Ovary (tissue), 7 donors: ENCODE measurements at regions not wholly inside any gene's neighbourhood (a gene's known extent, or its start where the extent isn't known, plus 50 kb on each side); places are given as distances from the start of the nearest gene placed in this dataset.

Experiments
- DNase-seq, 5 donors: peaks; one replicate each; pipeline ENCODE4 v3.0.0-alpha.2; 2019 to 2020
- H3K27ac ChIP-seq, 2 donors: fragments of 200-600 bp; one replicate each; pipeline versions ENCODE4 v1.5.1 to v1.8.0; 2019 to 2022
- H3K27me3 ChIP-seq: fragments of 200-600 bp; one replicate; pipeline ENCODE4 v1.8.0; 2022
- H3K36me3 ChIP-seq: fragments of 200-600 bp; sonication (generic); one replicate; pipeline ENCODE4 v1.5.1; 2019
- H3K4me1 ChIP-seq: one replicate; pipeline ENCODE4 v1.8.1; 2013; ENCODE audit warnings: mild to moderate bottlenecking, moderate library complexity; ENCODE audit not compliant: insufficient read depth
- H3K4me3 ChIP-seq: fragments of 200-600 bp; sonication (generic); one replicate; pipeline ENCODE4 v1.5.1; 2017
- H3K9me3 ChIP-seq, 2 donors: fragments of 200-600 bp in 1 of 2; sonication (generic) in 1 of 2; one replicate each; pipeline versions ENCODE4 v1.5.1 to v1.8.1; 2013 to 2019; ENCODE audit warnings: mild to moderate bottlenecking in 1 of 2, moderate library complexity in 1 of 2
- CTCF ChIP-seq, 3 donors: fragments of 450-650 bp in 2 of 3; fragments of 200-600 bp in 1 of 3; IDR thresholded peaks; one replicate each; pipeline versions ENCODE4 v1.5.1 to v1.8.0; 2016 to 2022; ENCODE audit warnings: antibody characterized with exemption in 3 of 3, mild to moderate bottlenecking in 1 of 3
- EP300 ChIP-seq: sonication (generic); formaldehyde crosslinking; IDR thresholded peaks from one replicate; pipeline ENCODE4 v1.6.1; 2017; ENCODE audit warnings: antibody characterized with exemption
- POLR2A ChIP-seq: fragments of 450-650 bp; IDR thresholded peaks from one replicate; pipeline ENCODE4 v1.6.1; 2017; ENCODE audit warnings: antibody characterized with exemption, mild to moderate bottlenecking, moderate library complexity
- WGBS, 3 donors: extraction: QIAGEN DNeasy Blood & Tissue Kit in 1 of 3; methylation state at CpG; one replicate each; pipeline versions ENCODE4 v1.1.5 to v1.1.7; 2013 to 2017; 5-methylcytosine and 5-hydroxymethylcytosine counted together
- intact Hi-C, 4 donors: fragments of 100-400 bp; cut with DNase I; formaldehyde crosslinking; loops; one replicate each; pipeline versions ENCODE4 v1.11.0 to v1.15.1; 2022 to 2023
- donor health status: DM: no; HTN: no; CAD: no; lungs with moderate emphysema.
- donor health status: DM: no; HTN: no; CAD: no.
- donor health status: Bipolar disorder and iron deficiency.
- donor health status: DM: no; HTN: no; CAD: no.
- donor health status: DM: yes; HTN: yes; CAD: no.

GRCh38 chr2:204086167-204086566, 149.6 kb downstream of the ICOS start:
- 0 to 72% (median 31%) methylated on average over 1 of the region's 1 CpG for WGBS, 3 donors

GRCh38 chr2:204089105-204089504, 152.5 kb downstream of the ICOS start:
- DNase-seq = no peak
- Histone ChIP-seq H3K27ac (no peak overlapping the region), H3K4me3 (no peak overlapping the region), H3K27me3 (no peaks in the 10 kb centered on the region), H3K9me3 (no peaks in the 10 kb centered on the region), H3K4me1 (no peaks in the 10 kb centered on the region), H3K36me3 (no peaks in the 10 kb centered on the region)
- WGBS, 3 donors = 91 to 99% (median 93%) methylated on average over 2 of the region's 2 CpGs
- intact Hi-C loops = no loop called here
- TF ChIP-seq POLR2A (no peak), EP300 (no peak), CTCF (IDR thresholded peaks at IDR 0.05) (no peak)

More at GRCh38 chr2:204086167-204086566, 149.6 kb downstream of the ICOS start:
- Histone ChIP-seq H3K27me3 (no peaks in the 10 kb centered on the region), H3K4me3 (no peak overlapping the region), H3K27ac (no peak overlapping the region), H3K9me3 (no peaks in the 10 kb centered on the region), H3K36me3 (no peaks in the 10 kb centered on the region), H3K4me1 (no peaks in the 10 kb centered on the region)
- DNase-seq = no peak
- intact Hi-C loops = no loop called here
- TF ChIP-seq POLR2A = no peak
- no peak for TF ChIP-seq CTCF (IDR thresholded peaks at IDR 0.05)
- no peak for TF ChIP-seq EP300

- Histone ChIP-seq H3K27ac (no peak overlapping the region), H3K27me3 (no peaks in the 10 kb centered on the region), H3K4me1 (no peaks in the 10 kb centered on the region), H3K4me3 (no peak overlapping the region), H3K9me3 (no peaks in the 10 kb centered on the region), H3K36me3 (no peaks in the 10 kb centered on the region)
- intact Hi-C loops = no loop called here
- 71 to 77% (median 71%) methylated on average over 4 of the region's 4 CpGs for WGBS, 3 donors
- no peak for DNase-seq
- TF ChIP-seq CTCF (IDR thresholded peaks at IDR 0.05) (no peak), POLR2A (no peak), EP300 (no peak)
These were observed 153.0 kb downstream of the ICOS start for GRCh38 chr2:204089574-204089973.

GRCh38 chr2:204090021-204090420, 153.5 kb downstream of the ICOS start:
- no peak for DNase-seq
- Histone ChIP-seq H3K27me3 (no peaks in the 10 kb centered on the region), H3K4me3 (no peak overlapping the region), H3K27ac (no peak overlapping the region), H3K4me1 (no peaks in the 10 kb centered on the region), H3K36me3 (no peaks in the 10 kb centered on the region), H3K9me3 (no peaks in the 10 kb centered on the region)
- intact Hi-C loops = no loop called here
- 5 to 18% (median 8%) methylated on average over 3 of the region's 3 CpGs for WGBS, 3 donors
- TF ChIP-seq POLR2A (no peak), CTCF (IDR thresholded peaks at IDR 0.05) (no peak), EP300 (no peak)

- WGBS, 3 donors = 88 to 96% (median 90%) methylated on average over 4 of the region's 4 CpGs
- H3K27me3 ChIP-seq = no peaks in the 10 kb centered on the region
- DNase-seq = no peak
- no peak overlapping the region for H3K27ac ChIP-seq
- H3K36me3 ChIP-seq = no peaks in the 10 kb centered on the region
- TF ChIP-seq POLR2A (no peak), EP300 (no peak), CTCF (IDR thresholded peaks at IDR 0.05) (no peak)
- H3K4me3 ChIP-seq = no peak overlapping the region
- H3K4me1 ChIP-seq = peaks cover 4% of the 10 kb centered on the region
- intact Hi-C loops = no loop called here
- H3K9me3 ChIP-seq = no peaks in the 10 kb centered on the region
These were observed 168.2 kb downstream of the ICOS start for GRCh38 chr2:204104811-204105210.
